Endothelial cell of umbilical vein (primary cell): ENCODE measurements at regions not wholly inside any gene's neighbourhood (a gene's known extent, or its start where the extent isn't known, plus 50 kb on each side); places are given as distances from the start of the nearest gene placed in this dataset.

ENCODE experiments used
- EZH2 ChIP-seq: IDR thresholded peaks from 2 replicates; pipeline ENCODE4 v1.6.1; 2012; ENCODE audit warnings: borderline replicate concordance, low read depth, mild to moderate bottlenecking, moderate library complexity, low read length, inconsistent platforms; ENCODE audit not compliant: severe bottlenecking
- FOS ChIP-seq: IDR thresholded peaks from 2 replicates; pipeline ENCODE4 v1.6.1; 2011; ENCODE audit warnings: mild to moderate bottlenecking, low read length, moderate library complexity, borderline replicate concordance; ENCODE audit not compliant: insufficient read depth
- MYC ChIP-seq: IDR thresholded peaks from one replicate; pipeline ENCODE4 v1.6.1; 2011; ENCODE audit warnings: mild to moderate bottlenecking, low read depth, low read length
- POLR2A ChIP-seq: IDR thresholded peaks from 2 replicates; pipeline ENCODE4 v1.6.1; 2012; ENCODE audit warnings: low read depth, mild to moderate bottlenecking, control low read depth, low read length
- POLR2AphosphoS5 ChIP-seq: IDR thresholded peaks from 2 replicates; pipeline ENCODE4 v1.6.1; 2012; ENCODE audit warnings: low read depth, mild to moderate bottlenecking, control low read depth, low read length, moderate library complexity; ENCODE audit not compliant: insufficient read depth
- TF ChIP-seq, protein P1 (sequence below), 2 donors: IDR thresholded peaks; 1 replicate in 1 of 2; 2 replicates in 1 of 2; pipeline ENCODE4 v1.5.1; 2011; ENCODE audit warnings: low read length in 2 of 2, mild to moderate bottlenecking in 2 of 2, moderate library complexity in 2 of 2, control low read depth in 1 of 2, inconsistent platforms in 1 of 2, low read depth in 1 of 2; ENCODE audit not compliant: insufficient read depth in 1 of 2; ENCODE audit errors: extremely low read depth in 1 of 2
- TF ChIP-seq, protein P2 (sequence below): IDR thresholded peaks from 2 replicates; pipeline ENCODE4 v1.6.1; 2011; ENCODE audit not compliant: insufficient read depth, insufficient read length

DNA sequence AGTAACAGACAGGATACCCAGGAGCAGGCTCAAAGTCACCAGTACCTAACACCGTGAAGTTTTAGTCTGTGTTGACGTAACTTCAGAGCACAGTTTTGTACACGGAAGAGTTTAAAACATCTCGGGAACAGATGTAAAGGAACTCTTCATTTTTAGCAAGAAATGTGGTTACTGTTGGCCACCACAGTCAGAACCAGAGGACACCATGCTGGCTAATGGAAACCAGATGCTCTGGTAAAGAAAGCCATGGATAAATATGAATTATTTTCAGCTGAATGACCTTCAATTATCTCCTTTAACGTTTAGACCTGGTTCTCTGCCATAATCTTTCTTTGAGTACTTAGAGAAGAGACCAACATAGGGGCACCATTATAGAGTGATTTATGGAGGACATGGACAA, 115.9 kb downstream of the NTMT2 start:
- TF ChIP-seq, protein P1, sequence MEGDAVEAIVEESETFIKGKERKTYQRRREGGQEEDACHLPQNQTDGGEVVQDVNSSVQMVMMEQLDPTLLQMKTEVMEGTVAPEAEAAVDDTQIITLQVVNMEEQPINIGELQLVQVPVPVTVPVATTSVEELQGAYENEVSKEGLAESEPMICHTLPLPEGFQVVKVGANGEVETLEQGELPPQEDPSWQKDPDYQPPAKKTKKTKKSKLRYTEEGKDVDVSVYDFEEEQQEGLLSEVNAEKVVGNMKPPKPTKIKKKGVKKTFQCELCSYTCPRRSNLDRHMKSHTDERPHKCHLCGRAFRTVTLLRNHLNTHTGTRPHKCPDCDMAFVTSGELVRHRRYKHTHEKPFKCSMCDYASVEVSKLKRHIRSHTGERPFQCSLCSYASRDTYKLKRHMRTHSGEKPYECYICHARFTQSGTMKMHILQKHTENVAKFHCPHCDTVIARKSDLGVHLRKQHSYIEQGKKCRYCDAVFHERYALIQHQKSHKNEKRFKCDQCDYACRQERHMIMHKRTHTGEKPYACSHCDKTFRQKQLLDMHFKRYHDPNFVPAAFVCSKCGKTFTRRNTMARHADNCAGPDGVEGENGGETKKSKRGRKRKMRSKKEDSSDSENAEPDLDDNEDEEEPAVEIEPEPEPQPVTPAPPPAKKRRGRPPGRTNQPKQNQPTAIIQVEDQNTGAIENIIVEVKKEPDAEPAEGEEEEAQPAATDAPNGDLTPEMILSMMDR (IDR thresholded peaks at IDR 0.05; ENCODE audit: extremely low read depth in 1 of 2, insufficient read depth in 1 of 2, low read depth in 1 of 2, low read length in 2 of 2), result no peak
- no peak for TF ChIP-seq EZH2
- TF ChIP-seq FOS, result no peak
- TF ChIP-seq POLR2AphosphoS5, result no peak
- TF ChIP-seq, protein P2, sequence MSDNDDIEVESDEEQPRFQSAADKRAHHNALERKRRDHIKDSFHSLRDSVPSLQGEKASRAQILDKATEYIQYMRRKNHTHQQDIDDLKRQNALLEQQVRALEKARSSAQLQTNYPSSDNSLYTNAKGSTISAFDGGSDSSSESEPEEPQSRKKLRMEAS, result no peak
- no peak for TF ChIP-seq POLR2A
- no peak for TF ChIP-seq MYC
